WTC11 (cell line): ENCODE measurements at regions not wholly inside any gene's neighbourhood (a gene's known extent, or its start where the extent isn't known, plus 50 kb on each side); places are given as distances from the start of the nearest gene placed in this dataset.
A peak's percentile ranks its signal among the peaks of the same experiment; 100 is the strongest.
"Not testable (repeated sequence)": the region's sequence is repeated elsewhere in the genome, so short reads cannot be mapped to it uniquely, and the experiment has no call there.

ENCODE experiments used
- ATAC-seq: fragments of 200-7000 bp; cut with Tn5 transposase; 2 replicates; pipeline ENCODE4 v1.10.0; 2021; ENCODE audit warnings: mild to moderate bottlenecking, moderate library complexity
- CTCF ChIA-PET: fragments of 300-600 bp; sonication (Branson Sonifier 250); formaldehyde crosslinking; loops from one replicate; lab custom pipeline; 2021; ENCODE audit warnings: antibody characterized with exemption; lab: Charles Lee
- POLR2A ChIA-PET: fragments of 350-600 bp; sonication (Branson Sonifier 250); formaldehyde crosslinking; loops from one replicate; lab custom pipeline; 2021; ENCODE audit warnings: antibody characterized with exemption; lab: Charles Lee
- DNase-seq: peaks from one replicate; pipeline ENCODE4 v3.0.0; 2021; ENCODE audit warnings: low spot score
- H3K27ac Mint-ChIP-seq: 2 replicates; pipeline ENCODE4 v1.8.0; 2021; ENCODE audit warnings: mixed read lengths
- H3K27me3 Mint-ChIP-seq: 2 replicates; pipeline ENCODE4 v1.8.0; 2021; ENCODE audit warnings: low read depth, mild to moderate bottlenecking, moderate library complexity, mixed read lengths
- H3K36me3 Mint-ChIP-seq: 2 replicates; pipeline ENCODE4 v1.8.0; 2021; ENCODE audit warnings: mixed read lengths
- H3K4me1 Mint-ChIP-seq: 2 replicates; pipeline ENCODE4 v1.8.0; 2022; ENCODE audit warnings: mixed read lengths
- H3K4me3 Mint-ChIP-seq: 2 replicates; pipeline ENCODE4 v1.8.0; 2021; ENCODE audit warnings: mild to moderate bottlenecking, moderate library complexity, mixed read lengths
- H3K9me3 Mint-ChIP-seq: 2 replicates; pipeline ENCODE4 v1.8.0; 2021; ENCODE audit warnings: mixed read lengths
- AR ChIP-seq: fragments of 250-450 bp; sonication (Bioruptor Pico); IDR thresholded peaks from 2 replicates; pipeline ENCODE4 v1.9.0; 2021; ENCODE audit warnings: mild to moderate bottlenecking
- ATF3 ChIP-seq: sonication (generic); formaldehyde crosslinking; conservative IDR thresholded peaks from 2 replicates; pipeline ENCODE4 v1.8.1; 2022; ENCODE audit warnings: mild to moderate bottlenecking, missing genetic modification reagents
- CTCF ChIP-seq: fragments of 200-600 bp; IDR thresholded peaks from 2 replicates; pipeline ENCODE4 v1.8.0; 2022; ENCODE audit warnings: antibody characterized with exemption
- E2F4 ChIP-seq: sonication (generic); formaldehyde crosslinking; IDR thresholded peaks from 2 replicates; pipeline ENCODE4 v1.8.1; 2022; ENCODE audit warnings: low read depth, mild to moderate bottlenecking, moderate library complexity, missing genetic modification reagents, borderline replicate concordance
- E2F5 ChIP-seq: sonication (generic); formaldehyde crosslinking; IDR thresholded peaks from 2 replicates; pipeline ENCODE4 v1.8.1; 2022; ENCODE audit warnings: mild to moderate bottlenecking, moderate library complexity, missing genetic modification reagents
- EMX1 ChIP-seq: fragments of 250-450 bp; sonication (Bioruptor Pico); IDR thresholded peaks from 2 replicates; pipeline ENCODE4 v1.8.0; 2021; ENCODE audit warnings: mild to moderate bottlenecking
- ESRRA ChIP-seq: sonication (generic); formaldehyde crosslinking; IDR thresholded peaks from 2 replicates; pipeline ENCODE4 v1.8.1; 2022; ENCODE audit warnings: mild to moderate bottlenecking, missing genetic modification reagents, borderline replicate concordance
- ETV6 ChIP-seq: sonication (generic); formaldehyde crosslinking; IDR thresholded peaks from 2 replicates; pipeline ENCODE4 v1.8.1; 2022; ENCODE audit warnings: mild to moderate bottlenecking, missing genetic modification reagents
- FOXP1 ChIP-seq: sonication (generic); formaldehyde crosslinking; IDR thresholded peaks from 2 replicates; pipeline ENCODE4 v1.8.0; 2022; ENCODE audit warnings: missing genetic modification reagents, mild to moderate bottlenecking, moderate library complexity, borderline replicate concordance
- JUN ChIP-seq: sonication (generic); formaldehyde crosslinking; IDR thresholded peaks from 2 replicates; pipeline ENCODE4 v1.8.0; 2023; ENCODE audit warnings: mild to moderate bottlenecking, missing genetic modification reagents
- MAX ChIP-seq: sonication (generic); formaldehyde crosslinking; IDR thresholded peaks from 2 replicates; pipeline ENCODE4 v1.8.0; 2022; ENCODE audit warnings: mild to moderate bottlenecking, missing genetic modification reagents
- MXD4 ChIP-seq: fragments of 250-450 bp; sonication (Bioruptor Pico); IDR thresholded peaks from 2 replicates; pipeline ENCODE4 v1.8.0; 2021; ENCODE audit warnings: mild to moderate bottlenecking, moderate library complexity, borderline replicate concordance
- MYBL2 ChIP-seq: sonication (generic); formaldehyde crosslinking; IDR thresholded peaks from 2 replicates; pipeline ENCODE4 v1.8.1; 2023; ENCODE audit warnings: mild to moderate bottlenecking, moderate library complexity, missing genetic modification reagents
- NFYB ChIP-seq: sonication (generic); formaldehyde crosslinking; conservative IDR thresholded peaks from 2 replicates; pipeline ENCODE4 v1.8.0; 2022; ENCODE audit warnings: low read depth, missing genetic modification reagents
- NR3C1 ChIP-seq: sonication (generic); formaldehyde crosslinking; conservative IDR thresholded peaks from 2 replicates; pipeline ENCODE4 v1.8.1; 2023; ENCODE audit warnings: low read depth, mild to moderate bottlenecking, missing genetic modification reagents
- RELA ChIP-seq: sonication (generic); formaldehyde crosslinking; IDR thresholded peaks from 2 replicates; pipeline ENCODE4 v1.8.1; 2022; ENCODE audit warnings: missing genetic modification reagents, mild to moderate bottlenecking, borderline replicate concordance
- SMAD4 ChIP-seq: sonication (generic); formaldehyde crosslinking; IDR thresholded peaks from 2 replicates; pipeline ENCODE4 v1.8.0; 2022; ENCODE audit warnings: mild to moderate bottlenecking, missing genetic modification reagents
- SOX15 ChIP-seq: fragments of 250-450 bp; sonication (Bioruptor Pico); IDR thresholded peaks from 2 replicates; pipeline ENCODE4 v1.9.0; 2021; ENCODE audit warnings: mild to moderate bottlenecking
- SP1 ChIP-seq: sonication (generic); formaldehyde crosslinking; conservative IDR thresholded peaks from 2 replicates; pipeline ENCODE4 v1.8.1; 2022; ENCODE audit warnings: missing genetic modification reagents
- ZNF416 ChIP-seq: fragments of 250-450 bp; sonication (Bioruptor Pico); IDR thresholded peaks from 2 replicates; pipeline ENCODE4 v1.9.0; 2021; ENCODE audit warnings: mild to moderate bottlenecking, inconsistent platforms

- ChIA-PET POLR2A (no interaction called here), CTCF (interaction anchor here (0.6 to 1.8 kb wide), 10 partner anchors 19 to 317 kb away, joined by 3 to 7 read pairs (median 4); no protein-coding TSS in a partner anchor)
- Mint-ChIP-seq H3K36me3 (no peaks in the 10 kb centered on the region), H3K4me3 (no peak overlapping the region), H3K9me3 (no peaks in the 10 kb centered on the region), H3K27ac (no peak overlapping the region), H3K27me3 (no peaks in the 10 kb centered on the region), H3K4me1 (peaks cover 6% of the 10 kb centered on the region)
- TF ChIP-seq CTCF: peak; percentile 28; the same call in 1 of the 2 replicates
- TF ChIP-seq ATF3 (CRISPR knock-in tag): no peak
- ATAC-seq (peak; percentile 89), DNase-seq (peak; percentile 56)
These were observed 74.8 kb upstream of the SMURF2 start for GRCh38 chr17:64736804-64737492.

GRCh38 chr17:64732336-64733006, 70.4 kb upstream of the SMURF2 start:
- H3K9me3 Mint-ChIP-seq: no peaks in the 10 kb centered on the region
- no peaks in the 10 kb centered on the region for H3K36me3 Mint-ChIP-seq
- ChIA-PET CTCF (no interaction called here), POLR2A (no interaction called here)
- ATAC-seq: no peak
- DNase-seq: no peak
- H3K4me3 Mint-ChIP-seq: no peak overlapping the region
- H3K27me3 Mint-ChIP-seq: no peaks in the 10 kb centered on the region
- H3K4me1 Mint-ChIP-seq: no peaks in the 10 kb centered on the region
- TF ChIP-seq NR3C1 (CRISPR knock-in tag) (no peak), AR (CRISPR knock-in tag) (no peak), EMX1 (CRISPR knock-in tag) (no peak), JUN (CRISPR knock-in tag) (no peak), E2F5 (CRISPR knock-in tag) (no peak), MAX (CRISPR knock-in tag) (no peak), NFYB (CRISPR knock-in tag) (no peak), CTCF (no peak), ETV6 (CRISPR knock-in tag) (no peak), MXD4 (CRISPR knock-in tag) (no peak), RELA (CRISPR knock-in tag) (no peak), SOX15 (CRISPR knock-in tag) (no peak), FOXP1 (CRISPR knock-in tag) (no peak), ESRRA (CRISPR knock-in tag) (no peak), SP1 (CRISPR knock-in tag) (no peak), ZNF416 (CRISPR knock-in tag) (no peak), MYBL2 (CRISPR knock-in tag) (no peak), E2F4 (CRISPR knock-in tag) (no peak), SMAD4 (CRISPR knock-in tag) (no peak)
- TF ChIP-seq, all 79 proteins: peak for 0
- H3K27ac Mint-ChIP-seq: no peak overlapping the region

GRCh38 chr17:64730023-64730422, 67.9 kb upstream of the SMURF2 start:
- CTCF ChIA-PET, H3K4me1 Mint-ChIP-seq, H3K36me3 Mint-ChIP-seq, ATAC-seq, POLR2A ChIA-PET, DNase-seq, H3K27ac Mint-ChIP-seq, H3K4me3 Mint-ChIP-seq, H3K27me3 Mint-ChIP-seq, H3K9me3 Mint-ChIP-seq: not testable (repeated sequence)
